Fibroblast of skin of scalp (primary cell): ENCODE measurements at regions not wholly inside any gene's neighbourhood (a gene's known extent, or its start where the extent isn't known, plus 50 kb on each side); places are given as distances from the start of the nearest gene placed in this dataset.

Source experiments
- DNase-seq: peaks from one replicate; pipeline ENCODE4 v3.0.0-alpha.2; 2013

DNA sequence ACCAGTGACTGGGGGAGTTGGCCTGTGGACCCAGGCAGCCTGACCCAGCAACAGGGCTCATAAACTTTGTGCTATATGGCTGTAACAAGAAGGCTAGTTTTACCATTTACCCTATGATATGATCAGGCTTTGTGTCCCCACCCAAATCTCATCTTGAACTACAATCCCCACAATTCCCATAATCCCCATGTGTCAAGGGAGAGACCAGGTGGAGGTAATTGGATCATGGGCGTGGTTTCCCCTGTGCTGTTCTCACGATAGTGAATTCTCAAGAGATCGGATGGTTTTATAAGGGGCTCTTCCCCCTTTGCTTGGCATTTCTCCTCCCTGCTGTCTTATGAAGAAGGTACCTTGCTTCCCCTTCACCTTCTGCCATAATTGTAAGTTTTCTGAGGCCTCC lies 111.2 kb upstream of the NLRP1 start:
- no peak for DNase-seq

DNA sequence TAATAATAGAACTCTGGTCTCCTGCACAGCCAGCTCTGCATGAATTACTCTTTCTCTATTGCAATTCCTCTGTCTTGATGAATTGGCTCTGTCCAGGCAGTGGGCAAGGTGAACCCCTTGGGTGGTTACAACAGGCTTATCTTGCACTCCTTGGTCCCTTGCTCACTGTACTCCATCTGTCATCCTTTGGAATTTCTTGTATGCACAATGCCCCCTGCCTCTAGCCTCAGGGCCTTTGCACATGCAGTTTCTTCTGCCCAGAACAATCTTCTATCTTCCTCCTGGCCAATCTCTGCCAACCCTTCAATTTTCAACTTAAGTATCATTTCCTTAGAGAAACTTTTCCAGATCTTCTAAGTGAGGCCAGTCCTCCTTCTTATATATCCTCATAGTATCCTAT lies 114.7 kb upstream of the NLRP1 start:
- no peak for DNase-seq

DNA sequence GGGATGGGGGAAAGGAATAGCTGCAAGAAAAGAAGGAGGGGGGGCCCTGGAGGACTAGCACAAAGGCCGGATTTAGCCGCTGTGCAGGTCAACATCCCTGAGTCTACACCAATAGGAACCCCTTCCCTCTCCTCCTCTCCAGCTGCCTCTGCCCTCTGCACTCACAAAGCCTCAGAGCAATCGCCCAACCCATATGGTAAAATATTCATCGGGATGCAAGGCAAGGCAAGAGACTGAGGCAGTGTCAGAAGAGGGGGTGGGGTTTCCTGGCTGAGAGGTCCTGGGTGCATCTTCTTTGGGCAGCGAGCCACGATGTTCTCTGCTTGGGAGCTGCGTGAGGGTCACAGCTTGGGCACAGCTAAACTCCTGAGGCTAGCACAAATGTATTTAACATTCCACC lies 115.5 kb upstream of the NLRP1 start:
- no peak for DNase-seq

DNA sequence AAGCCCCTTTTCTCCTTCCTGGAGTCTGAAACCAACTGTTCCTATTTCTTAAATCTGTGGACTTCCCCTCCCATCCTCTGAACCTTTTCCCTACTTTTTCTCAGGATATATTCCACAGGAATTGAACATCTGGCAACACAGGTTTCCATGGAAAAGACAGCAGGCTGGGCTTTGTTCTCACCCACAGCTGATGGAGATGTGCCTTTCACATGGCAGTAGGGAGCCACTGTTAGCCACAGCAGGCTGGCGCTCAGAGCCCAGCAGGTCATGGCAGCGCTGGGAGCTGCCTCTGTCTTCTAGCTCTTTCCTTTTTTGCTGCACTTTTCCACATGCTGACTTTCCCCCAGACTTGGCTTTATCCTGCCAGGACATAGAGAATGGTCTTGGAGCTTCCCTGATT lies 116.4 kb upstream of the NLRP1 start:
- no peak for DNase-seq

DNA sequence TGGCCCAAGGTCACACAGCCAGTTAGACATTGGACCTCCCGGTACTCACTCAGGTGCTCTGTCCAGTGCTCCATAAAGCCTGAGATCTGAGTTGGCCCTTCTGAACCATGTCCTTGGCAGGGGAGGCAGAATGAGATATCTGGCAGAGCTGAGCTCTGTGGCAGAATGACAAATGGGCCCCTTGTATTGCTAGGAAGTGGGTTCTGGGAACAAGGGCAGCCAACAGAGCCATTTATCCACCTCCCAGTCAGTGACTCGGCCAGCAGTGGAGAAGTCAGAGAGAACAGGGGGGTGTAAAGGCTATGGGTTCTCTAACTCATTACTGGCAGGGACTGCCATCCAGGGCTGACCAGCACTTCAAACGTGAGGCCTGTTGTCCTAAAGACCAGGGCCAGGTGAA lies 117.1 kb upstream of the NLRP1 start:
- DNase-seq, result no peak

DNA sequence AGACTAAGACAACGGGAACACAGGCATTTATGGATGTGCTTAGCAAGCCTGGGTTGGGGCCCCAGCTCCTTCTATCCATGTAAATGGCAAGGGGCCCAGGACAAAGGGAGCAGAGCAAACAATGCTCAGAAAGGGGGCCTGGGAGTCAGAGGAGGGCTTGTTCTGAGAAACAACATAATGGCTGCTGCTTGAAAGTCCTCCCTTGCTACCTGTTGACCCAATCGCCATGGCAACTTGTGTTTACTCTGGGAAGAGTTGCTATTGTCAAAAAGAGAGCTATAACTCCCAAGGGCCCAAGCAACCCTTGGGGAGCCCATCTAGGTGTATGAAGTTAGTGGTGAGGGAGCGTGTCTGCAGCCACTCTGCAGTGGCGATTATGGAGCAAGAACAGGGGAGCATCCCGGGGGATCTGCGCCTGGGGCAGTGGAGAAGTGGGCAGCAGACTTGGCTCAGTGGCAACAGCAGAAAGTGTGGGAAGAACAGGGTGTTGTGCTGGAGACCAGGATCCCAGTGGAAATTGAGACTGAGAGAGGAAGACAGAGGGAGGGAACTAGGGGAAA lies 118.7 kb upstream of the NLRP1 start:
- DNase-seq, result no peak

DNA sequence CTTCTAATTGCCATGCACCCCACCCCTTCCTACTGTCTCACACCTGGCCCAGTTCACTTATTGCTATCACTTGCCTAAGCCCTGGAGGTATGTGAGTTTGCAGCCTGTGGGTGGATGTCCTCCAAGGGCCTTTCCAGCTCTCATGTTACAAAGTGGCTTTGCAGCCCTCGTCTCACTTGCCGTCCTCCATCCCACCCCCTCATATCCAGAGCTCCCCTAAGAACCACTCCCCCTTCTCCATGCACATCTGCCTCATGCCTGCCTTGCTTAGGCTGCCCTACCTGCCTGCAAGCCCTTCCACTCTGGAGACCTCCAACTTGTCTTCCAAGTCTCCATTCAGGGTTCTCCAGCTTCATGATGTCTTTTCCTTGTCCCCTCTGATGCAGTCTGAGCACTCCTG lies 119.4 kb upstream of the NLRP1 start:
- no peak for DNase-seq

DNA sequence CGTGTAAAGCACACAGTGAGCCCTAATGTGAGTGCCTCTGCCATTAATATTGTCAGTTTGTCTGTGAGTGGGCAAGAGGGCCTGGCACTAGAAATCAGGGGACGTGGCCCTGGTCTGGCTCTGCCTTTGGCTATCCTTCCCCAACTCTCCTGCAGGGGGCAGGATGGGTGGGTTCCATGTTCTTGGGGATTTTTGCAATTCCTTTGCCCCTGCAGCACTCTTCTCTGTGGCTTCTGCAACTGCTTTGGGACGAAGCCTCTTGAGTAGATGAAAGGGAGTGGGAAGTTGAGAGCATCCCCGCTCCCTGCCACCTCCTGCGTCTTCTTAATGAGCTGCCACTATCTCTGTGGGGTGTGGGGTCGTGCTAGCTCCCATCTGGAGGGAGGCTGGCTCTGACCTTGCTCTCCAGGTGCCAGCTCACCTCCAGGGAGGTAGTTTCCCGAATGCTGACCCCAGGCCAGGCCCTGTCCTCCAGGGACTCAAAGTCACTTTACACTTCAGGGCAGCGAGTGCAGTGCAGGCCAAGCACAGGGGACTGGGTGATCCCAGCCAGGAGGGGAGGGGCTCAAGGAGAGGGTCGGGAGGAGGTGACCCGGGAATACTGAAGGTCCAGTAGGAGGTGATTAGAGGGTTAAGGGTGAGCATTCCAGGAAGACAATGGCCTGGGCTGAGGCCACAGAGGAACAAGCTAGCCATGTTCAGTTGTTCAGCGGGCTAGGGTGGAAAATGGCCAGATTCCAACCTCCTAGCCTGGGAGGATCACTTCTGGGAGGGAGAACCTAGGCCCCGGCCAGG lies 121.0 kb upstream of the NLRP1 start:
- peak; percentile 28 for DNase-seq

DNA sequence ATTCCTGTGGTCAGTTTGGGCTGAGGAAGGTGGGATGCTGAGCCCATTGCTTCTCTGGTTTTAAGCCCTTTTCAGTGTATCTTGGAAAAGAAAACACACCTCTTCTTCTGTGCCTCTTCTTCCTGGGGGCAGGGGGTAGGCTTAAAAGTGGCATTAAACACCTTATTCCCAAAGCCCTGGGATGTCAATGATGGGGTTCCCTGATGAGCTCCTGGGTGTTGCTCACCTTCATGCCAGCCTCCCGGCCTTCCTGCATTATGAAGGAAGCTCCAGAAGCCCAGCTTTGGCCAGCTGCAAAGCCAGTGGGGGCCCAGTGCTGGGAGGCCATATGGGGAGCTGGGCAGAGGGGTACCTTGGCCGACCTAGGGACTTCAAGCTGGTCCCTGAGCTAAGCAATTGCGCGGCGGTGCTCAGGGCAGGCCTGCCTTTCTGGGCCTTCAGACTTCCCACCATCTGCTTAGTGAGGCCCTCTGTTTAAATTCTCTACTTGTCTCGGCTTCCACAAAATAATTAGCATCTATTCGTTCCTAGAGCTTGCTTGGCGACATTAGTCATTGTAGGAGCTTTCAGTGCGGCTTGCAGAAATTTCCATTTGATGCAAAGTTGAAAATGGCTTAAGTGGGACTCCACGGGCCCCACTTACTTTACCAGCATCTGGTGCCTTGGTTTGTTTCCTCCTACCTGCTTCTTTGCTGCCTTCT lies 121.7 kb upstream of the NLRP1 start:
- no peak for DNase-seq

DNA sequence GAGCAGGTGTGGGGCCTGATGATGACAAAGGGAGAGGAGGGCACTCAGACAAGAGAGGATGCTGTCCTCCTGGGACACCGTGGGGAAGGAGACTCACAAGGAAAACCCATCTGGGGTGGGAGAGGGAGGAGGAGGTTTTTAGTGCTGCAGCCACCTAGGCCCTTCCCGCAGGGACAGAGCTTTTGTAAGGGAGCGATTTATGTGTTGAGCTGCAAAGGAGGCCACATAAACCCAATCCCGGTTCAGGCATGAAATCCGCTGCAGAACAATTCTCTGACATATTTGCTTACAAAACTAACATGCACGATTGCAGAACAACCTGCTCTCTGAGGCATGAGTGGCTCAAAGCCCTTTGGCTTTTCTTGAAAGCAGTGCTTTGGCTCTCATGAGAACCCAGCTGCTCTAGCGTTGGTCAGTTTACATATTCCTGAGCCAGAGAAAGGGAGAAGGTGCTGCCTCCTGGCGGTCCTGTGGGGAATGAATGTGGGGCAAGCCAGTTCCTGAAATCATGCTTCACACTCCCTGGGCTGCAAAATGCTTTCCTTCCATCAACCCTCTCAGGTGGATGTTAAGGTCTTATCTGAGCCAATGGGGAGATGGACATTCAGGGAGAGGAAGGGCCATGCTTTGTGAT lies 122.4 kb upstream of the NLRP1 start:
- peak; percentile 44 for DNase-seq

DNA sequence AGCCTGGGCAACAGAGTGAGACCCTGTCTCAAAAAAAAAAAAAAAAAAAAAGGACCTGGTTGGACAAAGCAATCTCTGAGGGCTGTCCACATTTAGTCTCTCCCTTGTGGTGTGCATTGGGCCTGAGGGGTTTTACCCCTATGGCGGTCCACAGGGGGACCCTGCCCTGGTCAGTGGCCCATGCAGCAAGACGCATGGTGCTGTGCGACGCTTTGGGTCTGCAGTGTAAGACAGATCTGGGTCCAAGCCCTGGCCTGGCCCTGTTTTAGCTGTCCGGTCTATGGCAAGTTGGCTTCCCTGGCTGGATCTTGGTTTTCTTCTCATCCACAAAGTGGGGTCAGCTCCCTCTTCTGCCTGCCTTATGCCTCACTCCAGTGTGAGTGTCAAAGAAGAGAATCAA lies 123.2 kb upstream of the NLRP1 start:
- DNase-seq, result no peak

DNA sequence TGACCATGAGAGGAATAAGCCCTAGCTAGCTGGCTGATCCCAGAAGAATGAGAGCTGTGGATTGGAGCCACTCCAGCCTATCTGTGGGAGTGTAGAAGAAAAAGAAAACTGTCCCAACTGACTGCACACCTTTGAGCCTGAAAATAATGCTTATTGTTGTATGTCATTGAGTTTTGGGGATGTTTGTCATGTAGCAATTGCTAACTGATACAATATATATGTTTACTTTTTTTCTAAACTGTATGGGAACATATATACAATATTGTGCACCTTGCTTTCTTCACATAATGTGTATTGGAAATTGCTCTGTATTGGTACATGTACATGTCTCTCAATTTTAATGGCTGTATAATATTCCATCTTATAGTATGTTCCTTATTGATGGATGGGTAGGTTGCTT lies 124.0 kb upstream of the NLRP1 start:
- DNase-seq, result no peak

DNA sequence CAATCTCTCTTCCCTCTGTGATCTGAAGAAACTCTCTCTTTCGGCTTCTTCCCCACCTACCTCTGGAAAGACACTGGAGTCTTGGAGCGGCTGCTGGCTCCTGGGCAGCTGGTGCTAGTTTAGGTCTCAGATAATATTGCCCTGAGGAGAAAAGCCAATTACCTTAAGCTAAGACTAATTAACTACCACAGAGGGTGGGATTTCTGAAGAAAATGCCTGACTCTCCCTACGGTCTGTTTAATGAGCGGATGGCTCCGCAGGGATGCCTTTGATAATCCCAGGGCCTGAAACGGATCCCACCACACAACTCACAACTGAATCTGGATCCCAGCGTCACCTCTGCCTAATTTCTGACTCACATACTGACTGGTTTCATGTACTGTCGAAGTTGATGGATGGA lies 127.0 kb upstream of the NLRP1 start:
- no peak for DNase-seq

DNA sequence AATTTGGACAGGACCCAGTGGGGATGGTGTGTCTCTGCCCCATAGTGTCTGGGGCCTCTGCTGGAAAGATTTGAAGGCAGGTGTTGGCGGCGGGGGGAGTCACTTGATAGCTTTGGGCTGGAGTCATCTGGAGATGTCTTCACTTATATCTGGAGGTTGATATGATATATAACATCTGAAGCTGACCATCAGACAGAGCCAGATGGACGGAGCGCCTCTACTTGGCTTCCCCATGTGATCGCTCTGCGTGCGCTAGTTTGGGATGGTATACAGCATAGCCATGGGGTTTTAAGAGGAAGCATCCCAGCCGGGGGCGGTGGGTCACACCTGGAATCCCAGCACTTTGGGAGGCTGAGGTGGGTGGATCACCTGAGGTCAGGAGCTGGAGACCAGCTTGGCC lies 130.7 kb upstream of the NLRP1 start:
- DNase-seq, result no peak

DNA sequence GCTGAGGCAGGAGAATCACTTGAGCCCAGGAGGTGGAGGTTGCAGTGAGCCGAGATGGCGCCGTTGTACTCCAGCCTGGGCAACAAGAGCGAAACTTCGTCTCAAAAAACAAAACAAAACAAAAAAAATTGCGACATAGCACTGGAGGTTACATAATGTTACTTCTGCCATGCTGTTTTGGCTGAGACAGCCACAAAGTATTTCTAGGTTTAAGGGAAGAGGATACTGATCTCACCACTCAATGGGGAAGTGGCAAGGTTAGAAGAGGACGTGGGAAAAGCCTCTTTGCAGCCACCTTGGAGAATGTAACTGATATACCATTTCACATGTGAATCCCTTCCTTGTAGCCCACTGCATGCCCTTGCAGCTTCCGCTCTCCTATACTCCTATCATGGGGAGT lies 131.2 kb upstream of the NLRP1 start:
- DNase-seq, result no peak

DNA sequence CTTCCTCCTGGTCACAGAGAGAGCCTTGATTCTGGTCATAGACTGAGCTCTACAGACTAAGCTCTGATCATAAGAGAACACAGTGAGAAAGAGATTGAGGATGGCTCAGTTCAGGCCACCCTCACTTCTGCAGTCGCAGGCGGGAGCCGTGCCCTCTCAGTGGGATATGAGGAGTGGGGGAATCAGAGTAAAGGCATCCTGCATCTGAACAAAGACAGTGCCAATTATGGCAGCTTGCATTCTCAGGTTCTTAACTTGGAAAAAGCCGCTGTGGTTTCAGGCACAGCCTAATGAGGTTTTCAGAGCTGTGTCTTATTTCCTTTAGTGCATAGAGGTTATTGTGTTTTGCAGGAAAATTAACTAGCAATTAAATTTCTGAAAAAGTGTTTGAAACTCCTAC lies 134.4 kb upstream of the NLRP1 start:
- DNase-seq, result no peak

DNA sequence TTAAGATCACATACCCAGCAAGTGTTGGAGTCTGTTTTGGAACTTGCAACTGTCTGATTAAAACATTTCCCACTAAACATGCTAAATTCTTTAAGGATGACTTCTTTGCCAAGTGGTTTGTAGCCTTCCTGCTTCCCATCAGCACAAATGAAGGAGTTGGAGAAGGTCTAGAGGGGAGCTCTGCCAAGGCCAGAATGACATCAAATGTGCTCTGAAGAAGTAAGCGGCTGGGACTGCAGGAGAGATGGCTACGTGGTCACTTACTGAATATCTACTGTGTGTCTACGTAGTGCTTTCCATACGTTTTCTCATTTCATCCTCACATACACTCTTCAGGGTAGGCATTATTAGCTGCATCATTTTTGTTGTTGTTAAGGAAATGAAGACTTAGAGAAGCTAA lies 135.7 kb upstream of the NLRP1 start:
- DNase-seq, result peak; percentile 4

DNA sequence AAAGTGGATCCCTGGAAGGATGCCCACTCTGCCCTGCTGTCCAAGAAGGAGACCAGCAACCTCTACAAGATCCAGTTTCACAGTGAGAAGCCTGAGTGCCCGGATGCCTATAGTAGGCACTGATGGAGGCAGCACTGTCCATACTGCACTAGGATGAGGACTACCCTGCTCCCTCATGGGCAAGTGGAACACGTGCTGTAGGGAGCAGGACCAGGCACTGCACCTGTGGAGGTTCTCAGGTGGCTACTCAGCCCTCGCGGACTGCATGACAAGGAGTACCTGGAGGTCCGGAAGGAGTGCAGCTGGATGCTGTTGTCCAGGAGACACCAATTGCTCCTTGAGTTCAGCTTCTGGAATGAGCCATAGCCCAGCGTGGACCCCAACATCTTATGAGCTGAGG lies 146.1 kb upstream of the NLRP1 start:
- DNase-seq, result no peak

DNA sequence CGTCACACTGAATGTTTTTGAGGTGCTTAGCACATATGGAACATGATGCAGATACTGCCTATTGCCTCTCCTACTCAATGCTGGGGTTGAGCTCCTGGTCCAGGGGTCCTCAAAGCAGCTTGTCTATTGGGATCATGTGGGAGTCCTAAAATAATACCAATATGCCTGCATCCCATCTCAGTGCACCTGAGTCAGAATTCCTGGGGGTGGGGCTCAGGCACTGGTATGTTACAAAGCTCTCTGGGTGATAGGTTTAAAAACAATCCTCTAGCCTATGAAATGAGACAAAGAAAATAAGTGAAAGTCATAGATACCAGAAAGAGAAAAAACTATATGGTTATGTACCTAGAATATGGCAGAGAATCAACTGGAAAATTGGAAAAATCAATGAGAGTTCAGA lies 156.6 kb upstream of the NLRP1 start:
- no peak for DNase-seq

DNA sequence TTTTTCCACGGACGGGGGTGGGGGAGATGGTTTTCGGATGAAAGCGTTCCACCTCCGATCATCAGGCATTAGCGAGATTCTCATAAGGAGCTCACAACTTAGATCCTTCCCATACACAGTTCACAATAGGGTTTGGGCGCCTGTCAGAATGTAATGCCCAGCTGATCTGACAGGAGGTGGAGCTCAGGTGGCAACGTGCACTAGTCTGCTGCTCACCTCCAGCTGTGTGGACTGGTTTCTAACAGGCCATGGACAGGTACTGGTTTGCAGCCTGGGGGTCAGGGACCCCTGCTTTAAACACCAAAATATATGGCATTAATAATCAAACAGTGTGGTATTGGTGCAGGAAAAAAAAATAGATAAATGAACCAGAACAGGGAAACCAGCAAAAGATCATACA lies 157.5 kb upstream of the NLRP1 start:
- DNase-seq, result no peak

DNA sequence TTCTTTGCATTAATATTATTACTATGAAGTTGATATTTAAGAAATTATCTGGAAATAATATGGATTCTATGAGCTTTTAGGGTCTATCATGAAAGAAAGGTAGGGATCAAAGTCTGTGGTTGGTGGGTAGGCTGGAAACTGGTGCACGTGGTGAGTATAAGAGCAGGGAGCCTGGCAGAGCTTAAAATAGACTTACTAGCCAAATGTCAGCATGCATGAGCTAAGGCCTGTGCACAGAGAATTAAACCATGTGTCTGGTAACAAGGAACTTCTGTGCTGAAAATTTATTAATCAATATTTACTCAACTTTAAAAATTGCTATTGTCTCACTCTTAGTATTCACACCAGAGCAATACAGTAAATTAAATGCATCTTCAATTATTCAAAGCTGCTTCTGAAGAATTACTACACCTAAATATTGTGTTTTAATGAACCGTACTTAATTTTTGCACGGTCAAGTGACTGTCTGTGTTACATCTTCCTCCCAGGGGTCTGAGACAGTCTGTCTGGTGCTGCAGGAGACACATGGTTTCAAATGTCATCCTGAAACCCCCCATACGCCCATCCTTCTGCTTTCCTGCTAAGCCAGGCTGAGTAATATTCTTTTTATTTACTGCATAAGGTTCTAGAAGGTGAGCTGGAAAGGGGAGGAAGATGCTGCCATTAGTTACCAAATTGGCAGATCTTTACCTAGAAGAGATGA lies 161.0 kb upstream of the NLRP1 start:
- no peak for DNase-seq

DNA sequence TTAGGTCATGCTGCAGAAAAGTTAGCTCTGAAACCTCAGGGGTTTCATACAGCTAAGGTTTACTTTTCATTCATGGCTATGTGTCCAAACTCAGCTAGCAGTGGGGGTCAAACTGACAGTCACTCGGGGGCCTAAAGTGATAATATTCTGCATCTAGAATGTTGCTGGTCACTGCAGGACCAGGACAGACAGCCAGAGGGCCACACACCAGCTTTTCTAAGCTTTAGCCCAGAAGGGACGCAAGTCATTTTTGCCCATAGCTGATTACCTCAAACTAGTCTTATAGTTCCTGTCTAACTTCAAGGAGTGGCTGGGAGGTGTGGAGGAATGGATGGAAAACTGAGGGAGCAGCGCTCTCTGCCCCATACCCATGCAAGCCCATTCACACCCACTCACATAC lies 163.0 kb upstream of the NLRP1 start:
- no peak for DNase-seq

DNA sequence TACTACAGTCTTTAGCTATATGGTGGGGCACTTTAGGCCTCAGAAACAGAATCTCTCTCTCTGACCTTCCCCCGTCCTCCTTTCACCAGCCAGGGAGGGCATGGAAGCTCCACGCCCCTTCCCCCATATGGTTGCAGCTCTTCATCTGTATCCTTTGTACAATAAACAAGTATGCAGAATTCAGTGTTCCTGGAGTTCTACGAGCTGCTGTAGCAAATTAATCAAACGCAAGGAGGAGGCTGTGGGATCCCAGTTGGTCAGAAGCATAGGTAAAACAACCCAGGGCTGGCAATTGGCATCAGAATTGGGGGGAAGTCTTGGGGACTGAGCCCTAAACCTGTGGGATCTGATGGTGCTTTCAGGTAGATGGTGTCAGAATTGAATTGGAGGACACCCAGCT lies 163.7 kb upstream of the NLRP1 start:
- no peak for DNase-seq
